ENCODE measurements at regions not wholly inside any gene's neighbourhood (a gene's known extent, or its start where the extent isn't known, plus 50 kb on each side); places are given as distances from the start of the nearest gene placed in this dataset.

GRCh38 chr9:17018540-17019196 is 116.2 kb upstream of the CNTLN start:
- H3K36me3 ChIP-seq (ENCODE audit: control insufficient read depth, insufficient read depth, low read length): no peaks in the 10 kb centered on the region
- H4K20me1 ChIP-seq (ENCODE audit: control insufficient read depth, extremely low read depth, insufficient read depth, low read length): no peaks in the 10 kb centered on the region
- no peak overlapping the region for H3K9ac ChIP-seq (ENCODE audit: insufficient read depth, low read length)
- H3K79me2 ChIP-seq (ENCODE audit: control insufficient read depth, insufficient read depth, low read length): no peaks in the 10 kb centered on the region
- H3K9me3 ChIP-seq (ENCODE audit: control insufficient read depth, insufficient read depth, low read depth, low read length): no peaks in the 10 kb centered on the region
- no peak for DNase-seq (ENCODE audit: low read depth in 2 of 2)
- H3K4me3 ChIP-seq (replicated peaks in 1 of 4; ENCODE audit: control extremely low read depth in 1 of 4, insufficient read depth in 1 of 4, low read depth in 3 of 4, low read length in 4 of 4): no peak overlapping the region
- H3K4me2 ChIP-seq (ENCODE audit: extremely low read depth, insufficient read depth, low read length): no peak overlapping the region
- peak overlapping the region; percentile 34 for H2AFZ ChIP-seq (ENCODE audit: low read length)
- H3K27ac ChIP-seq (ENCODE audit: insufficient read depth, low read length): peak overlapping the region; percentile 93
- H3K4me1 ChIP-seq (ENCODE audit: control insufficient read depth, extremely low read depth, insufficient read depth, low read length): peaks cover 2% of the 10 kb centered on the region
- no peaks in the 10 kb centered on the region for H3K27me3 ChIP-seq (ENCODE audit: control insufficient read depth, insufficient read depth, low read length)
- no peak for TF ChIP-seq CTCF (conservative IDR thresholded peaks at IDR 0.05 in 1 of 2, IDR thresholded peaks at IDR 0.05 in 1 of 2; ENCODE audit: low read depth in 1 of 2, low read length in 2 of 2)
- no peak for TF ChIP-seq EZH2 (IDR thresholded peaks at IDR 0.05; ENCODE audit: low read length, missing control alignments)

DNA sequence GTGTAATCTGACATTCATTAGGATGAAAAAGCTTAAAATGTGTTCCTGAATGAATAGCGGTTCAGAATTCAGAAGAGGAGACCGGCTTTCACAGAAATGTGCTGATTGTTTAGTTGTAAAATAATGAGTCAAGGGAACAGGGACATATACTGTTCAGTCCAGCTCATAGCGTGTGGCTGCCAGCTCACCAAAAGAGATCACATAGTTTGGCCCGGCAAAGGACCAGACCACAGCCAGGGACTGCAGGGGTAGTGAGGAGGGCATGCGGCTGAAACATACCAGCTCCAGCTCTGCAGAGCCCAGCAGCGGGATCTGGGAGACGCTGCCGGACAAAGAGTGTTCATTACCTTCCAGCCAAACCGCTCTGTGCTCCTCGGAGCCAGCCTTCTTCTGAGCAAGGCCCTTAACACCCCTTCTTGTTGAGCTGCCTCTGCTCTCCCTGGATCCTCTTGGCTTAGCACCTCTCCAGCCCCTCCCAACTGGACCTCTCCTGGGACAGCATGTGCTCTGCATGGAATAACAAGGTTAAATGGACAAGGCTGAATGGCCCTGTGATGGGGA is 116.8 kb upstream of the CNTLN start:
- Histone ChIP-seq H2AFZ (ENCODE audit: low read length) (peak overlapping the region; percentile 89), H3K27ac (ENCODE audit: insufficient read depth, low read length) (peak overlapping the region; percentile 93), H3K4me2 (ENCODE audit: extremely low read depth, insufficient read depth, low read length) (peak overlapping the region; percentile 62)

GRCh38 chr9:17013891-17014290 is 120.9 kb upstream of the CNTLN start:
- Histone ChIP-seq H3K4me1 (ENCODE audit: control insufficient read depth, extremely low read depth, insufficient read depth, low read length) (peaks cover 1% of the 10 kb centered on the region), H3K4me3 (replicated peaks in 1 of 4; ENCODE audit: control extremely low read depth in 1 of 4, insufficient read depth in 1 of 4, low read depth in 3 of 4, low read length in 4 of 4) (no peak overlapping the region), H3K4me2 (ENCODE audit: extremely low read depth, insufficient read depth, low read length) (no peak overlapping the region), H3K79me2 (ENCODE audit: control insufficient read depth, insufficient read depth, low read length) (no peaks in the 10 kb centered on the region), H4K20me1 (ENCODE audit: control insufficient read depth, extremely low read depth, insufficient read depth, low read length) (no peaks in the 10 kb centered on the region), H3K36me3 (ENCODE audit: control insufficient read depth, insufficient read depth, low read length) (no peaks in the 10 kb centered on the region), H2AFZ (ENCODE audit: low read length) (no peak overlapping the region), H3K9me3 (ENCODE audit: control insufficient read depth, insufficient read depth, low read depth, low read length) (no peaks in the 10 kb centered on the region), H3K9ac (ENCODE audit: insufficient read depth, low read length) (no peak overlapping the region), H3K27ac (ENCODE audit: insufficient read depth, low read length) (no peak overlapping the region), H3K27me3 (ENCODE audit: control insufficient read depth, insufficient read depth, low read length) (no peaks in the 10 kb centered on the region)
- DNase-seq (ENCODE audit: low read depth in 2 of 2): no peak
- TF ChIP-seq CTCF (conservative IDR thresholded peaks at IDR 0.05 in 1 of 2, IDR thresholded peaks at IDR 0.05 in 1 of 2; ENCODE audit: low read depth in 1 of 2, low read length in 2 of 2) (no peak), EZH2 (IDR thresholded peaks at IDR 0.05; ENCODE audit: low read length, missing control alignments) (no peak)

More for the DNA sequence above, 116.8 kb upstream of the CNTLN start:
- H3K9ac ChIP-seq (ENCODE audit: insufficient read depth, low read length): peak overlapping the region; percentile 68
- peaks cover 2% of the 10 kb centered on the region for H3K4me1 ChIP-seq (ENCODE audit: control insufficient read depth, extremely low read depth, insufficient read depth, low read length)
- H4K20me1 ChIP-seq (ENCODE audit: control insufficient read depth, extremely low read depth, insufficient read depth, low read length): no peaks in the 10 kb centered on the region
- H3K4me3 ChIP-seq (replicated peaks in 1 of 4; ENCODE audit: control extremely low read depth in 1 of 4, insufficient read depth in 1 of 4, low read depth in 3 of 4, low read length in 4 of 4): no peak overlapping the region
- no peaks in the 10 kb centered on the region for H3K27me3 ChIP-seq (ENCODE audit: control insufficient read depth, insufficient read depth, low read length)
- no peaks in the 10 kb centered on the region for H3K9me3 ChIP-seq (ENCODE audit: control insufficient read depth, insufficient read depth, low read depth, low read length)
- peak; percentile 88 to 89 for DNase-seq (ENCODE audit: low read depth in 2 of 2)
- TF ChIP-seq EZH2 (IDR thresholded peaks at IDR 0.05; ENCODE audit: low read length, missing control alignments) (no peak), CTCF (conservative IDR thresholded peaks at IDR 0.05 in 1 of 2, IDR thresholded peaks at IDR 0.05 in 1 of 2; ENCODE audit: low read depth in 1 of 2, low read length in 2 of 2) (no peak)
- H3K36me3 ChIP-seq (ENCODE audit: control insufficient read depth, insufficient read depth, low read length): no peaks in the 10 kb centered on the region
- H3K79me2 ChIP-seq (ENCODE audit: control insufficient read depth, insufficient read depth, low read length): no peaks in the 10 kb centered on the region

Data from fibroblast of lung (primary cell).